RWPE2 (cell line): ENCODE measurements at regions not wholly inside any gene's neighbourhood (a gene's known extent, or its start where the extent isn't known, plus 50 kb on each side); places are given as distances from the start of the nearest gene placed in this dataset.

ENCODE experiments used
- ATAC-seq: fragments of 200-7000 bp; cut with Tn5 transposase; 3 replicates; pipeline ENCODE4 v1.9.1; 2021; ENCODE audit warnings: low read depth
- DNase-seq: peaks from one replicate; pipeline ENCODE4 v3.0.0-alpha.2; 2020; ENCODE audit warnings: low spot score
- H3K27ac ChIP-seq: fragments of 450-650 bp; 2 replicates; pipeline ENCODE4 v1.5.1; 2017; ENCODE audit warnings: mild to moderate bottlenecking; ENCODE audit not compliant: poor library complexity, severe bottlenecking
- H3K27me3 ChIP-seq: fragments of 250-450 bp; sonication (Bioruptor Pico); 2 replicates; pipeline ENCODE4 v1.5.1; 2021; ENCODE audit warnings: mild to moderate bottlenecking, moderate library complexity; ENCODE audit not compliant: insufficient read depth, poor library complexity, severe bottlenecking
- H3K36me3 ChIP-seq: fragments of 250-450 bp; sonication (Bioruptor Pico); 2 replicates; pipeline ENCODE4 v1.5.1; 2020; ENCODE audit warnings: low read depth, mild to moderate bottlenecking, moderate library complexity
- H3K4me1 ChIP-seq: fragments of 250-450 bp; sonication (Bioruptor Pico); 2 replicates; pipeline ENCODE4 v1.5.1; 2021; ENCODE audit warnings: mild to moderate bottlenecking, moderate library complexity; ENCODE audit not compliant: insufficient read depth, poor library complexity, severe bottlenecking
- H3K4me3 ChIP-seq: fragments of 250-450 bp; sonication (Bioruptor Pico); 2 replicates; pipeline ENCODE4 v1.5.1; 2021; ENCODE audit warnings: mild to moderate bottlenecking, moderate library complexity; ENCODE audit not compliant: severe bottlenecking
- H3K9me3 ChIP-seq: fragments of 250-450 bp; sonication (Bioruptor Pico); 2 replicates; pipeline ENCODE4 v1.5.1; 2021; ENCODE audit warnings: mild to moderate bottlenecking, moderate library complexity; ENCODE audit not compliant: severe bottlenecking
- CTCF ChIP-seq: fragments of 450-650 bp; IDR thresholded peaks from one replicate; pipeline ENCODE4 v1.5.1; 2017; ENCODE audit warnings: mild to moderate bottlenecking, moderate library complexity; ENCODE audit not compliant: poor library complexity, severe bottlenecking

GRCh38 chr14:65359503-65359902 lies 53.0 kb upstream of the FUT8 start:
- no peaks in the 10 kb centered on the region for H3K9me3 ChIP-seq
- H3K36me3 ChIP-seq: no peaks in the 10 kb centered on the region
- H3K4me1 ChIP-seq: peaks cover 29% of the 10 kb centered on the region
- peak; percentile 51 for TF ChIP-seq CTCF
- DNase-seq (no peak), ATAC-seq (no peak)
- no peak overlapping the region for H3K4me3 ChIP-seq
- no peak overlapping the region for H3K27ac ChIP-seq
- no peaks in the 10 kb centered on the region for H3K27me3 ChIP-seq

GRCh38 chr14:65360144-65360784 lies 52.3 kb upstream of the FUT8 start:
- Histone ChIP-seq H3K9me3 (no peaks in the 10 kb centered on the region), H3K36me3 (no peaks in the 10 kb centered on the region), H3K4me3 (no peak overlapping the region), H3K27ac (no peak overlapping the region), H3K27me3 (no peaks in the 10 kb centered on the region), H3K4me1 (peaks cover 22% of the 10 kb centered on the region)
- TF ChIP-seq CTCF: no peak
- DNase-seq (no peak), ATAC-seq (no peak)

GRCh38 chr14:65361920-65362319 lies 50.6 kb upstream of the FUT8 start:
- H3K27me3 ChIP-seq: no peaks in the 10 kb centered on the region
- H3K36me3 ChIP-seq: no peaks in the 10 kb centered on the region
- H3K27ac ChIP-seq: no peak overlapping the region
- ATAC-seq (no peak), DNase-seq (no peak)
- H3K4me1 ChIP-seq: peaks cover 8% of the 10 kb centered on the region
- TF ChIP-seq CTCF: no peak
- no peaks in the 10 kb centered on the region for H3K9me3 ChIP-seq
- H3K4me3 ChIP-seq: no peak overlapping the region
